NCI-H226 (cell line): ENCODE measurements at regions not wholly inside any gene's neighbourhood (a gene's known extent, or its start where the extent isn't known, plus 50 kb on each side); places are given as distances from the start of the nearest gene placed in this dataset.

Experiments used
- DNase-seq: peaks from one replicate; pipeline ENCODE4 v3.0.0-alpha.2; 2015

- no peak for DNase-seq
These were observed 68.5 kb upstream of the TMEM164 start for GRCh38 chrX:109934434-109934833.

DNA sequence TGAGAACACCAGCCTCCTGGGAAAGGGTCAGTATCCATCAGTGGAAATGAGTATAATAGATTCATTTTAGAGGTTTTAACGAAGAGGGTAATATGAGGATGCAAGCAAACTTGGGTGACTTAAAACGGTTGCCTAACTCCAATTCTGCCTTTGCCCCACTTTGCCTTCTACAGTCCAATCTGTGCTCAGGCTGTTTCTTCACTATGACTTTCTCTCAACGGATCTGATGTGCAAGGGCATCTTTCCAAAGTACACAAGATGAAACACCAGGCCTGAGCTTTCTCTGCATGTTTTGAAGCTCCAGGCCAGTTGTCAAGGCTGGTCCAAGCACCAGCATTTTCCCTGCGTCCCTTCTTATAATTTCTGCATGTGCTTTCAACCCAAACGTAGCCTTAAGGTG lies 68.0 kb upstream of the TMEM164 start:
- no peak for DNase-seq

DNA sequence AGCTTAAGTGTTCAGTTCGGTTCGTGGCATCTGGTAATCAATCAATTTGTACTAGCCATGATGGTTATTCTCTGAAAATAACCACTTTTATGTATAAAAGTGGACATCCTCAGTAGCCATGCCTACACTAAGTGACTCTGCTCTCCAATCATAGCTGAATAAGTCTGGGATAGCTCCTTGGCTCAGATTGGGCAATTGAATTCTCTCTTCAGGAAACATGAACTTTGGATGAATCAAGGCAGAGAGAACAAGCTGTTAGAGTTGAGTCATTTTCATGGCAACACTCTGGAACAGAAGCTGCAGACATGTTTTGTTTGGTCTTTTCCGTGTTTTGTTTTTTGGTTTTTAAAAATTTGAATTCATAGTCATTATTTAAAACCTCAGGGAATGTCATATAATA lies 66.8 kb upstream of the TMEM164 start:
- DNase-seq = no peak

DNA sequence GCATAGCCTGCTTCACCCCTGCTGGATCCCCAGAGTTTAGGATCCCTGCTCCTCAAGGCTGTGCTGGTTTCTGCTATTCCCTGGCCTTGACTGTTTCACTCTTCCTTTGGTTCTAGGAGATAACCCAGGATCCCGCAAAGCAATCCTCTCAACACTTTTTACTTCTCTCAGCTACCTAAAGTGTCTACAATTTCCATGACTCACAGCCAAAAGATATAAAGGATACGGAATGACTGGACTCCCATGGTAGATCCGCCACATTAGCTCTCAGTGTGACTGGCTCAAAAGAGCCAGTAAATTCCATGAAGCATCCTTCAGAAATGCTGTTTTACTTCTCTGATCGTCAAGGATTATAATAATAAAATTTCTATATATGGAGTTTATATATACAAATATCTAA lies 66.3 kb upstream of the TMEM164 start:
- no peak for DNase-seq

GRCh38 chrX:109939498-109939897 lies 63.4 kb upstream of the TMEM164 start:
- DNase-seq = no peak

DNA sequence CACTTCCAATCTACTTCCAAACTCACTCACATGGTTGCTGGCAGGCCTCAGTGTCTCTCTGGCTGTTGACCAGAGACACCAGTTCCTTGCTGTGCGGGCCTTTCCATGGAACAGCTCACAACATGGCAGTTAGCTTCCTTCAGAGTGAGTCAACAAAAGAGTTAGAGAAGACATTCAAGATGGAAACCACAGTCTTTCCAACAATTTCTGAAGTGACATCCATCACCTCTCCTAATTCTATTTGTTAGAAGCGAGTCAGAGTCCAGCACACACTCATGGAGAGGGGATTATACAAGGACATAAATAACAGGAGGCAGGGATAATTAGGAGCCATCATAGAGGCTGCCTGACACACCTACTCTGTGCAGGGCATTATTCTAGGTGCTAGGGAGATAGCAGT lies 62.5 kb upstream of the TMEM164 start:
- DNase-seq = no peak

- DNase-seq = no peak
These were observed 59.7 kb upstream of the TMEM164 start for GRCh38 chrX:109943092-109943739.

GRCh38 chrX:109943740-109944092 lies 59.2 kb upstream of the TMEM164 start:
- DNase-seq = no peak

- peak; percentile 29 for DNase-seq
These were observed 50.9 kb upstream of the TMEM164 start for GRCh38 chrX:109952050-109952449.

DNA sequence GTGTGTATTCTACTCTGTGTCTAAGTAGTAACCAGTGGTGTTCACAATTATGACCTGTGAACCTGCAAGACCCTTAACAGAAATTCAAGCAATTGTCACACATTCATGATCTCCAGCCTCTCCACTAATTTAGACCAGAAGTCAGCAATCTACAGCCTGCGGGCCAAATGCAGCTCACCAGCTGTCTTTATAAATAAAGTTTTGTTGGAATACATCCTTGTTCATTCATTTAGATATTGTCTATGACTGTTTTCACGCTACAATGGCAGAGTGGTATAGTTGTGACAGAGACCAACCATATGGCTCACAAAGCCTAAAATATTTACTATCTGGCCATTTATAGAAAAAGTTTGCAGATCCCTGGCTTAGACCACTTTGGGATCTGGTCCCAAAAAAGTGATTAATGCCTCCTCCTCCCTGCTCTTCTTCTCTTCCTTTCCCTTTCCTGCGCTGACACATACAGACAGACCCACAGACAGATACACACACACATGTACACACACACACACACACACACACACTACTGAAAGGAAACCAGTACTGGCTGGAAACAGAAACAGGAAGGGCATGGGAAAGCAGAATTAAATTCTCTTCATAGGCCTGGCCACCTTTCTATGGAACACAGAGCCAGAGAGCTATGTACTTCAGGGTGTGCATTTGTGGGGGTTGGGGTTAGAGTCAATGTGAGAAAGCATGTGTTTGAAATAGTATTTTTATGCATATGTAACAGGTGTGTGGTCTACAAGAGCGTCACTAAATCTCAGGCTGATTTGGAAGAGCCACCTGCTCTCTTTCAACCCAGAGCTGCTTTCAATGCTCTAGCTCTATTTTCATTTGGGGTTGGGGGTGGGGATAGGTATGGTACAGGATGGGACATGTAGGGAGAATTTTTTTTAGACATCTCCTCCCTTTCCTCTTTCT lies 49.7 kb upstream of the TMEM164 start:
- no peak for DNase-seq
